Endothelial cell (in vitro differentiated cells): ENCODE measurements at regions not wholly inside any gene's neighbourhood (a gene's known extent, or its start where the extent isn't known, plus 50 kb on each side); places are given as distances from the start of the nearest gene placed in this dataset.

Experiments
- DNase-seq: peaks from one replicate; pipeline ENCODE4 v3.0.0; 2021; ENCODE audit warnings: low spot score
- H3K27ac Mint-ChIP-seq: one replicate; pipeline ENCODE4 v1.8.0; 2021; ENCODE audit warnings: mixed read lengths, inconsistent platforms; ENCODE audit not compliant: unreplicated experiment
- H3K27me3 Mint-ChIP-seq: one replicate; pipeline ENCODE4 v1.8.0; 2021; ENCODE audit warnings: mild to moderate bottlenecking, moderate library complexity, mixed read lengths, inconsistent platforms; ENCODE audit not compliant: unreplicated experiment
- H3K36me3 Mint-ChIP-seq: one replicate; pipeline ENCODE4 v1.8.0; 2021; ENCODE audit warnings: mild to moderate bottlenecking, low read depth, mixed read lengths, inconsistent platforms; ENCODE audit not compliant: unreplicated experiment
- H3K4me1 Mint-ChIP-seq: one replicate; pipeline ENCODE4 v1.8.0; 2021; ENCODE audit warnings: mild to moderate bottlenecking, mixed read lengths, inconsistent platforms; ENCODE audit not compliant: unreplicated experiment
- H3K4me3 Mint-ChIP-seq: one replicate; pipeline ENCODE4 v1.8.0; 2021; ENCODE audit warnings: mild to moderate bottlenecking, mixed read lengths, inconsistent platforms; ENCODE audit not compliant: unreplicated experiment
- H3K9me3 Mint-ChIP-seq: one replicate; pipeline ENCODE4 v1.8.0; 2021; ENCODE audit warnings: mixed read lengths, inconsistent platforms; ENCODE audit not compliant: unreplicated experiment
- CTCF ChIP-seq: fragments of 200-600 bp; sonication (generic); IDR thresholded peaks from one replicate; pipeline ENCODE4 v1.5.0; 2021; ENCODE audit warnings: antibody characterized with exemption; ENCODE audit not compliant: unreplicated experiment

- Mint-ChIP-seq H3K27ac (no peak overlapping the region), H3K4me1 (no peaks in the 10 kb centered on the region), H3K27me3 (peaks cover 5% of the 10 kb centered on the region), H3K36me3 (peaks cover 7% of the 10 kb centered on the region), H3K9me3 (peaks cover 5% of the 10 kb centered on the region), H3K4me3 (no peak overlapping the region)
- no peak for DNase-seq
- no peak for TF ChIP-seq CTCF
Measured at GRCh38 chr12:82213761-82214160, 144.4 kb downstream of the CCDC59 start.

GRCh38 chr12:82210882-82211281 is 147.3 kb downstream of the CCDC59 start:
- no peak overlapping the region for H3K27ac Mint-ChIP-seq
- no peaks in the 10 kb centered on the region for H3K4me1 Mint-ChIP-seq
- no peak overlapping the region for H3K4me3 Mint-ChIP-seq
- peaks cover 7% of the 10 kb centered on the region for H3K36me3 Mint-ChIP-seq
- H3K9me3 Mint-ChIP-seq, result peaks cover 5% of the 10 kb centered on the region
- no peak for TF ChIP-seq CTCF
- no peak for DNase-seq
- peaks cover 6% of the 10 kb centered on the region for H3K27me3 Mint-ChIP-seq

- Mint-ChIP-seq H3K4me3 (no peak overlapping the region), H3K4me1 (no peaks in the 10 kb centered on the region), H3K27ac (no peak overlapping the region), H3K27me3 (peaks cover 6% of the 10 kb centered on the region), H3K36me3 (peaks cover 7% of the 10 kb centered on the region), H3K9me3 (peaks cover 5% of the 10 kb centered on the region)
- DNase-seq, result no peak
- TF ChIP-seq CTCF, result no peak
Measured at GRCh38 chr12:82209533-82209932, 148.7 kb downstream of the CCDC59 start.

- Mint-ChIP-seq H3K4me3 (no peak overlapping the region), H3K27me3 (peaks cover 6% of the 10 kb centered on the region), H3K4me1 (no peaks in the 10 kb centered on the region), H3K36me3 (peaks cover 7% of the 10 kb centered on the region), H3K9me3 (peaks cover 5% of the 10 kb centered on the region), H3K27ac (no peak overlapping the region)
- no peak for TF ChIP-seq CTCF
- DNase-seq, result no peak
Measured at GRCh38 chr12:82207556-82207955, 150.6 kb downstream of the CCDC59 start.

- TF ChIP-seq CTCF, result no peak
- Mint-ChIP-seq H3K4me1 (no peaks in the 10 kb centered on the region), H3K9me3 (no peaks in the 10 kb centered on the region), H3K4me3 (no peak overlapping the region), H3K27ac (no peak overlapping the region), H3K36me3 (no peaks in the 10 kb centered on the region), H3K27me3 (no peaks in the 10 kb centered on the region)
- DNase-seq, result no peak
Measured at GRCh38 chr12:82203086-82203485, 155.1 kb downstream of the CCDC59 start.
